Suppressor macrophage treated with lipopolysaccharide for 4 hours (primary cell): ENCODE measurements at regions not wholly inside any gene's neighbourhood (a gene's known extent, or its start where the extent isn't known, plus 50 kb on each side); places are given as distances from the start of the nearest gene placed in this dataset.
"Not testable (repeated sequence)": the region's sequence is repeated elsewhere in the genome, so short reads cannot be mapped to it uniquely, and the experiment has no call there.

ENCODE experiments used
- DNase-seq: peaks from one replicate; pipeline ENCODE4 v3.0.0-alpha.2; 2020

- DNase-seq, result no peak
Measured at GRCh38 chr13:107641574-107641973, 573.8 kb downstream of the LIG4 start.

DNA sequence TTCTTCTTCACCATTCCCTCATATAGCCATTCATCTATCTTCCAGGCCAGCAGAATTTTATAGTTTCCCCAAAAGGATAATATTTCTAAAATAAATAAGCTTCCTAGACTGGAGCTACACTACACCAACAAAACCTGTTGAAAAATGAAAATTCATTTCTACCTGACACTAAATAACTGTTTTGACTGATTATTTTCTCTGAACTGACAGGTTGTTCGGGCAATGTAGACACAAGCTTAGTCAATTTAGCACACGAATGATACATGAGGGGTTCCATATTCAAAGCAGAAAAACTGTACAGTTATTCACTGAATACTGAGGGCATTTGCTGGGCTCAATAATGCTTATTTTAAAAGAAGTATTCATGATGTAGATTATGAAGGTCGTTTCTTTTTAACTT lies 589.7 kb downstream of the LIG4 start:
- DNase-seq, result no peak

DNA sequence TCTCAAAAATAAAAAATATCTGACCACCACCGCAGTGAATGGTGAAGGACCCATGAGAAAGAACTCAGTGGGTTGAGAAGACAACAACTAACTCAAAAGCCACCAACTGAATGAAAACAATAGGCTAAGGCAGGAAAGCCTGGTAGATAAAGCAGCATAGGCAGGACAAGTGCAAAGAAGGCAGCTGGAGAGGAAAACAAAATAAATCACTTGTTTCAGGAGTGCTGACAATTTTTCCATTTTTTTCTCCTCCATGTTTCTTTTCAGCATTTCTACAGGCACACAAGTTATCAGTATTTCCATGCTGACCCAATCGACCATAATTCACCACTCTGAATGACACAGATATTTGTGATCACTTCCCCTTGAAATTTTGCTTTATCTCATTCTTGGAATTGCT lies 597.8 kb downstream of the LIG4 start:
- no peak for DNase-seq

GRCh38 chr13:107612376-107612775 lies 603.0 kb downstream of the LIG4 start:
- no peak for DNase-seq

DNA sequence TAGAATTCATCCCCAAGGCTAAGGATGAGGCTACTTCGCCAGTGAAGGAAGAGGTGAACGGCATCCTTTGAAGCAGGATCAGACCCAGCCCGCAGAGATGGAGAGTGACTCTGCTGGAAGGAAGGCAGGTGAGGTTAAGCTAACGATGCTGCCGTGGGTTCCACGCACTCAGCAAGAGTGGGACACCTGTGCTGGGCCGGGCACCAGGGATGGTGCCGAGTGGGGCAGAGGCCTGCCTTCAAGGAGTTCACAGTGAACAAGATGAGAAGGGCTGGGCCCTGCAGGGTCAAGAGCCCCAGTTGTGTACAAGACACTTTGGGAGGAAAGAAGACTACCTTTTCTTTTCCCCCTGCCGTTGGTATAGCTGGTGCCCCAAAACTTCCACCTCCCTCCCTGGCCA lies 606.6 kb downstream of the LIG4 start:
- DNase-seq, result no peak

DNA sequence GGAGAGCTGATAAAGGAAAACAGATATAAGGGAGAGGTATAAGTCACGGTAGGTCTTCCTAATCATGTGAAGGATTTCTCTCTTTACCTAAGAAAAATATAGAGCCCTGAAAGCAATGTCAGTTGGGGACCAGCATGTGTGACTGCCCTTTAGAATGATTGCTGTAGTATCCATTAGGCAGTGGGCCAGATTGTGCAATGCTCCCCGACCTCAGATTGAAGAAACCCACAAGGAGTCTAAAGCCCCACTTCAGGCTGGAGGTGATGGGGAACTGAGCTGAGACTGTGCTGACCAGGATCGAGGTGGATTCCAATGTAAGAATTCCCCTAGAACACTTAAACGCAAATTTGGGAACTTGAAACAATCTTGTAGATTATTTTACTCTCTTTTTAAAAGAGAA lies 614.4 kb downstream of the LIG4 start:
- DNase-seq, result no peak

GRCh38 chr13:107596306-107596705 lies 619.0 kb downstream of the LIG4 start:
- not testable (repeated sequence) for DNase-seq

DNA sequence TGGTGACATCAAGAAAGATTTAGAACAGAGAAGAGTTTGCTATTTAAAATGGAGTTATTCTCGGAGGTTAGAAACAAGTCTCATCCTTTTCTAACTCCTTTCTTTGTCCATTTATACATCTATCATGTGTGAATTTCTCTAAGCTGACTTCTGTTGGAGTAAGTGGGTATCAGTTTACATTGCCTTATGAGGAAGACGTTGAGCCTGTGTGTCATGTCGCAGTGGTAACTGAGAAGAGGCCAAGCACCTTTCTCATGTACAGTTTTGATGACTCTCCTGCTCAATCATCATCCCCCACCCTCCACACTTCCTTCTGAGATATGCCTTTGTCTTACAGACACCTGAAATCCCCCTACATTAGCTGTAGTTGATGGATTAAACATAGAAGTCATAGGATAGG lies 624.8 kb downstream of the LIG4 start:
- no peak for DNase-seq

DNA sequence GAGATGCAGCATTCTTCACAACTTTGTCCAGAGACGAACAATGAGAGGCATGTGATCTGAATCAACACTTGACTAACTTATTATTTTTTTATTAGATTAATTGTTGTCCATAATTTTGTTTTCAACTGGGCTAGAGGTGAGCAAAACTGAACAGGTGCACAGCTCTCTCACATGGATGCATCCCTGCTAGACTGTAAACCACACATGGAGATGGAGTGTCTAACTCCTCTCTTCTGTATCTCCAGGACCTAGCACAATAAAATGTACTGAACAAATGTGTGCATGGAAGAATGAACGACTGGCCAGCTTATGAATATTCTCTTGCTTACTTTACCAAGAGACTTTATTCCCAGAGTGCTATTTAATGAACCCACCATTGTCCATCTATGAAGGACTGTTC lies 627.7 kb downstream of the LIG4 start:
- no peak for DNase-seq

DNA sequence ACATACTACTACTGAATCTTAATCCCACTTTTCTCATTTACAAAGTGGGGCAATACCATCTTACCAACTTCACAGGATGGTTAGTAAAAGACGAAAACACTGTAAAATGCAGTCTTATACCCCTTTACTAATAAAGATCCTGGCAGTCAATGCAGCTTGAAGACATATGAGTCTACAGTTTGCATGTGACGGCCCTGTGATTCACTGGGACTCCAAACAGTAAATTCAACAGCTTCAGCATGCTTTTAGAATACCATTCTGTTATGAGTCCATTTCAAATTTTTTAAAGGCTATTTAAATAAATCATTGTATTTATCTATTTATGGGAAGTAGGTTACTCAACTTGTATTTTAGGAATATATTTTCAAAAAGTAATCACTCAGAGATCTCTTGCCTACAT lies 629.1 kb downstream of the LIG4 start:
- no peak for DNase-seq

DNA sequence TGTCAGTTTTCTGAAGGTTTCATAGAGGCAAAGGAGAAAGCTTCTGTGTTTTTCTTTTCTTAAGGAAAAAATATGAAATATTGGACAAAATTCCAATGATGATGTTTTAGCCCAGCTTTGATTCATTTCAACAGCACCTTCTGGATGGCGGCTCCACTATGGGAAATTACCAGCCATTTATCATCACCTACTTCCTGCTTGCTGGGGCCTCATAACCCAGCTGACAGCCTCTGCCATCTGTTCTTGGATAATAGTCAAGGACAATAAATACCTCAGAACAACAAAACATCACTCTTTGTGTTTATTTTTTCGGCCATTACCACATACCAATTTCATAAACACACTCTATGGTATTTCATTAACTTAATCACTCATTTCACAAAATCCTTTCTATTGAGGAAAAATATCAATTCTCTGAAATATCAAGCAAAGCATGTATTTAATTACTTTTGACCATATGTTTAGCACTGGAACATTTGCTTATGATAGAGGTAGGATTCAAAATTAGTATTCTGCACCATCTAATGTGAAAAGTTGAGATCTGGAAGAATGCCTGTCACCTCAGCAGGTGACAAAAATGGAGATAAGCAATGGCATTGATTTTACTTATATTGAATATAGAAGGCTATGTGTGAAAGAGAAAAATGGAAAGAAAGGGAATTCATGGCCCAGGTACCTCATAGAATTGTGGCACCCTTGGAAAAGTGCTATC lies 629.7 kb downstream of the LIG4 start:
- DNase-seq, result no peak

GRCh38 chr13:107582171-107582570 lies 633.2 kb downstream of the LIG4 start:
- DNase-seq, result no peak

DNA sequence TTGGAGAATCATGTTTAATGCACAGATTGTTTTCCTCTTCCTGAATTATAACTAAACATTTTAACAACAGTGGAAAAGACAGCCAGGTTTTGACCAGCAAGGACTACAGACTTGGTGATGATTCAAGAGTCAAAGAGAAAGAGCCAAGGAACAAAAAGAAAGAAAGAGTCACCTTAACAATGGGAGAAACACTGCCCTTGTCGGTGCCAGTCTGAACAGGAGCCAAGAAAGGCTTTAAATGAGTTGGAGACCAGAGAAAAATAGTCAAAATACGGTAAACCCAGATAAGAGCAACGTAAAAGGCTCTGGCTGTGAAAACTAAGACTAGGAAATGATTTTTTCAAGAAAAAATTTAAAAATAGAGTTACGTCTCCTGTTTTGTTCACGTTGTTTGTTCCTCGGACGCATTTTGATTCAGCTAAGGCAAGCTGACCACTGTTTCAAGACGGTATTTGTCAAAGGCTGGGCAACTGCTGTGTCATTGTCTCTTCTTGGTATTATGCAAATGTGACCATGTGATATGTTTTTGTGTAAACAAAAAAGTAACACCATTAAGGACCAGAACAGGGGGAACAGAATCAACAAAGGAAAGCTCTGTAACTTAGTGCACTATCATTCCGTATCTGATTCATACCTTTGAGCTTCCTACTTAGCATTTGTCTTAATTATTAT lies 634.5 kb downstream of the LIG4 start:
- DNase-seq, result no peak

- no peak for DNase-seq
Measured at GRCh38 chr13:107576430-107576829, 638.9 kb downstream of the LIG4 start.

DNA sequence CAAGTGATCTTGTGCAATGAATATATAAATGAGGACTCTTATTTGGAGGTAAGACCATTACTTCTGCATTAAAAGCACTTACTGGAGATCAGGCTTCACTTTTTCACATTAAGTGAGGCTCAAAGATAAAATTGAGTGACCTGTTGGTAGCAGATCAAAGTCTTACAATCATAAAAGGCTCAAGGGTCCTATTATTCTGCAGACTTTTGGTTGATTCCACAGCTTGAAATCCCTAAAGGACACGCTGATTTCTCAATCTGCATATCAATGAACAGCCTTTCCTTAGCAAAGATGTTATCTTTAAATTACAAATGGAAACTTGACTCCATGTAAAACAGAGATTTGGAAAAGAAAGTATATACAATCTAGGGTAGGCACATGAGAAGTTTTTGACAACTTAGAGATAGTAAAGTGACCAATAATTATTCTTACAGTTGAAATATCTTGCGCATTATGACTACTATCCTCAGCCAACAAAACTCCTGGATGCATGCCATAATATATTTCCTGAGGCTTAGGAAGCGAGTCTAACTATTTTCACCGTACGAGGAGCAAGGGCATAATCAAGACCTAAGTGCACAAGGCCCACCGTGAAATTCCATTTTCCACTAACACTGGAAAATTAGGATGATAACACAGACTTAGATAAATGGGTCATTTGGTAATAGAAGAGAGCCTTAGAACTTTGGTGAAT lies 640.7 kb downstream of the LIG4 start:
- DNase-seq, result no peak

DNA sequence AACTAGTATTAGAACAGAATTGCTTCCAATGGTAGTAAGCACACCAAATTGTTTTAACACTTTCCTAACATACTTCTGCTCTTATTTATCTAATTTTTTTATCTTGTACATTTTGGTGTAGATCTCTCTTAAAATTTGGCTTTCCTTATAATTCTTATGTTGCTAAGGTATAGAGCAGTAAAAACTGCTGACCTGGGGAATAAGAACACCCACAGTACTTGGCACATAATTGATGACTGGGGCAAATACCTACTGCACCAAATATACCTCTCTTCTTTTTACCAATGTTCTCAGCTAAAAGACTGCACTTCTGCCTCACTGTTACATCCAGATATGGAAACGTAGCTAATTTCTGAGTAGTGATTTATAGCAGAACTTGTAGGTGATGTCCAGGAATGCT lies 642.2 kb downstream of the LIG4 start:
- DNase-seq, result no peak

DNA sequence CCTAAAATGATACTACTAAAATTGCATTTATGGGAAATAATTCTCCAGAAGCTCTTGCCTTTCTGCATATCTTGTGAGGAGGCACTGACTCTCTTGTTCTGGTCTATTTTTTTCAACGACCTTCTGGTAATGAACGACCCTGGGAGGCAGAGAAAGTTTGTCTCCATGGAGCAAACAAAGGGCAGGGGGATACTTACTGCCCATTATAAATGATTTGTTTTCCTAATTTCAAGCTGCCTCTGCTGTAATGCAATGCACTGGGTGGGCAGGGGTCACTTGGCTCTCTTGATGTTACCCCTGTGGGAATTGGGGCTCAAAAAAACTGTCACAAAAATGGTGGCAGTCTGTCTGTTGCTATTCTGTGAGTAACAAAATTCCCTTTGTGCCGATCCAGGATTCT lies 643.2 kb downstream of the LIG4 start:
- no peak for DNase-seq

- no peak for DNase-seq
Measured at GRCh38 chr13:107568181-107568580, 647.2 kb downstream of the LIG4 start.

- no peak for DNase-seq
Measured at GRCh38 chr13:107563099-107563925, 652.0 kb downstream of the LIG4 start.

- DNase-seq, result no peak
Measured at GRCh38 chr13:107562203-107562602, 653.1 kb downstream of the LIG4 start.

DNA sequence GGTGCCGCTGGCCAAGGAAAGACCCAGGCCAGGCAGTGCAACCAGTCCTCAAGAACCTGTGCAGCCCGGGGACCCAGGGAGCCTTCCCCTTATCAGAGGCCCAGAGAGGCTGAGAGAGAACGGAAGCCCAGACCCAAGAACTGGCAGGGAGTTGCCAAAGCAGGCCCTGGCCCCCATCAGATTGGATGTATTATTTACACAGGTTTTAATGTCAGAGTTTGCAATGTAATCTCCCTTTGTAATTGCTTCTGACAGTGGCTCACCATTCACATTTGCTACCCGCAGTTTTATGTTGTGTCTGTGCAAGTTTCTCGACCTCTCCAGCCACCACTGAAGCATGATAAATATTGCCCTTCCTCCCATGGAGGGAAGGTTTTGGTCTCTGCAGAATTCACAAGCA lies 660.9 kb downstream of the LIG4 start:
- no peak for DNase-seq

- no peak for DNase-seq
Measured at GRCh38 chr13:107553838-107554237, 661.5 kb downstream of the LIG4 start.

- no peak for DNase-seq
Measured at GRCh38 chr13:107551521-107551920, 663.8 kb downstream of the LIG4 start.
